IPS-20b (cell line): ENCODE measurements at regions not wholly inside any gene's neighbourhood (a gene's known extent, or its start where the extent isn't known, plus 50 kb on each side); places are given as distances from the start of the nearest gene placed in this dataset.

ENCODE experiments used
- H3K27ac ChIP-seq: one replicate; pipeline ENCODE4 v1.5.1; 2013; ENCODE audit warnings: low read length
- H3K27me3 ChIP-seq: 2 replicates; pipeline ENCODE4 v1.6.1; 2013; ENCODE audit warnings: mild to moderate bottlenecking, low read length, inconsistent platforms; ENCODE audit not compliant: insufficient read depth
- H3K36me3 ChIP-seq: 2 replicates; pipeline ENCODE4 v1.6.1; 2013; ENCODE audit warnings: low read depth, mild to moderate bottlenecking, inconsistent platforms, low read length, moderate library complexity; ENCODE audit not compliant: insufficient read depth
- H3K4me1 ChIP-seq: 2 replicates; pipeline ENCODE4 v1.6.1; 2013; ENCODE audit warnings: mild to moderate bottlenecking, control low read depth, inconsistent platforms, low read length, moderate library complexity; ENCODE audit not compliant: insufficient read depth
- H3K4me3 ChIP-seq: 2 replicates; pipeline ENCODE4 v1.5.1; 2013; ENCODE audit warnings: mild to moderate bottlenecking, low read length, inconsistent platforms
- H3K9ac ChIP-seq: 2 replicates; pipeline ENCODE4 v1.6.1; 2013; ENCODE audit warnings: low read depth, mild to moderate bottlenecking, inconsistent platforms, low read length, moderate library complexity
- H3K9me3 ChIP-seq: 2 replicates; pipeline ENCODE4 v1.6.1; 2013; ENCODE audit warnings: mild to moderate bottlenecking, low read depth, low read length, inconsistent platforms; ENCODE audit not compliant: insufficient read depth

- Histone ChIP-seq H3K27ac (no peak overlapping the region), H3K9me3 (no peaks in the 10 kb centered on the region), H3K36me3 (no peaks in the 10 kb centered on the region), H3K27me3 (no peaks in the 10 kb centered on the region), H3K4me3 (no peak overlapping the region), H3K9ac (no peak overlapping the region), H3K4me1 (peaks cover 15% of the 10 kb centered on the region)
Observed at GRCh38 chr18:22838221-22838620, 94.9 kb upstream of the RBBP8 start.

- no peak overlapping the region for H3K27ac ChIP-seq
- peaks cover 15% of the 10 kb centered on the region for H3K4me1 ChIP-seq
- H3K36me3 ChIP-seq = no peaks in the 10 kb centered on the region
- H3K9ac ChIP-seq = no peak overlapping the region; the same call in 1 of the 2 replicates
- H3K27me3 ChIP-seq = no peaks in the 10 kb centered on the region
- H3K4me3 ChIP-seq = 0 out of 2 replicates have a peak overlapping the region, but pooled peaks have one; percentile 13
- no peaks in the 10 kb centered on the region for H3K9me3 ChIP-seq
Observed at GRCh38 chr18:22838639-22839277, 94.4 kb upstream of the RBBP8 start.

GRCh38 chr18:22839340-22839821 is 93.7 kb upstream of the RBBP8 start:
- Histone ChIP-seq H3K27ac (no peak overlapping the region), H3K9ac (no peak overlapping the region), H3K4me1 (peaks cover 15% of the 10 kb centered on the region), H3K27me3 (no peaks in the 10 kb centered on the region), H3K9me3 (no peaks in the 10 kb centered on the region), H3K36me3 (no peaks in the 10 kb centered on the region), H3K4me3 (no peak overlapping the region)

- no peak overlapping the region for H3K27ac ChIP-seq
- H3K36me3 ChIP-seq = no peaks in the 10 kb centered on the region
- no peak overlapping the region for H3K9ac ChIP-seq
- H3K4me1 ChIP-seq = peaks cover 15% of the 10 kb centered on the region
- H3K9me3 ChIP-seq = no peaks in the 10 kb centered on the region
- H3K4me3 ChIP-seq = no peak overlapping the region
- no peaks in the 10 kb centered on the region for H3K27me3 ChIP-seq
Observed at GRCh38 chr18:22840606-22841144, 92.5 kb upstream of the RBBP8 start.

- H3K9me3 ChIP-seq = no peaks in the 10 kb centered on the region
- H3K9ac ChIP-seq = no peak overlapping the region
- H3K27me3 ChIP-seq = no peaks in the 10 kb centered on the region
- no peaks in the 10 kb centered on the region for H3K36me3 ChIP-seq
- H3K27ac ChIP-seq = no peak overlapping the region
- peaks cover 15% of the 10 kb centered on the region for H3K4me1 ChIP-seq
- H3K4me3 ChIP-seq = no peak overlapping the region
Observed at GRCh38 chr18:22841840-22842239, 91.3 kb upstream of the RBBP8 start.

GRCh38 chr18:22844190-22844589 is 88.9 kb upstream of the RBBP8 start:
- Histone ChIP-seq H3K27ac (no peak overlapping the region), H3K9me3 (no peaks in the 10 kb centered on the region), H3K9ac (no peak overlapping the region), H3K4me1 (peaks cover 17% of the 10 kb centered on the region; the same call in 1 of the 2 replicates), H3K36me3 (no peaks in the 10 kb centered on the region), H3K27me3 (no peaks in the 10 kb centered on the region), H3K4me3 (no peak overlapping the region)

GRCh38 chr18:22844628-22845027 is 88.5 kb upstream of the RBBP8 start:
- Histone ChIP-seq H3K4me3 (no peak overlapping the region), H3K4me1 (peaks cover 14% of the 10 kb centered on the region; the same call in 1 of the 2 replicates), H3K9me3 (no peaks in the 10 kb centered on the region), H3K36me3 (no peaks in the 10 kb centered on the region), H3K9ac (no peak overlapping the region), H3K27ac (no peak overlapping the region), H3K27me3 (no peaks in the 10 kb centered on the region)

- Histone ChIP-seq H3K27ac (no peak overlapping the region), H3K4me1 (peaks cover 14% of the 10 kb centered on the region; the same call in 1 of the 2 replicates), H3K27me3 (no peaks in the 10 kb centered on the region), H3K4me3 (no peak overlapping the region), H3K36me3 (no peaks in the 10 kb centered on the region), H3K9me3 (no peaks in the 10 kb centered on the region), H3K9ac (no peak overlapping the region)
Observed at GRCh38 chr18:22846088-22846683, 86.9 kb upstream of the RBBP8 start.

- no peaks in the 10 kb centered on the region for H3K27me3 ChIP-seq
- H3K4me3 ChIP-seq = no peak overlapping the region
- H3K27ac ChIP-seq = no peak overlapping the region
- H3K9ac ChIP-seq = no peak overlapping the region
- peaks cover 14% of the 10 kb centered on the region; the same call in 1 of the 2 replicates for H3K4me1 ChIP-seq
- no peaks in the 10 kb centered on the region for H3K36me3 ChIP-seq
- no peaks in the 10 kb centered on the region for H3K9me3 ChIP-seq
Observed at GRCh38 chr18:22846697-22847096, 86.4 kb upstream of the RBBP8 start.

- Histone ChIP-seq H3K27me3 (no peaks in the 10 kb centered on the region), H3K4me1 (peaks cover 14% of the 10 kb centered on the region; the same call in 1 of the 2 replicates), H3K4me3 (no peak overlapping the region), H3K9me3 (no peaks in the 10 kb centered on the region), H3K27ac (no peak overlapping the region), H3K36me3 (no peaks in the 10 kb centered on the region), H3K9ac (no peak overlapping the region)
Observed at GRCh38 chr18:22847392-22847791, 85.7 kb upstream of the RBBP8 start.

GRCh38 chr18:22847867-22848451 is 85.2 kb upstream of the RBBP8 start:
- H3K9me3 ChIP-seq = no peaks in the 10 kb centered on the region
- H3K4me3 ChIP-seq = no peak overlapping the region
- peaks cover 14% of the 10 kb centered on the region; the same call in 1 of the 2 replicates for H3K4me1 ChIP-seq
- no peaks in the 10 kb centered on the region for H3K36me3 ChIP-seq
- H3K27ac ChIP-seq = no peak overlapping the region
- H3K9ac ChIP-seq = no peak overlapping the region
- H3K27me3 ChIP-seq = no peaks in the 10 kb centered on the region
